ENCODE measurements at regions not wholly inside any gene's neighbourhood (a gene's known extent, or its start where the extent isn't known, plus 50 kb on each side); places are given as distances from the start of the nearest gene placed in this dataset.

DNA sequence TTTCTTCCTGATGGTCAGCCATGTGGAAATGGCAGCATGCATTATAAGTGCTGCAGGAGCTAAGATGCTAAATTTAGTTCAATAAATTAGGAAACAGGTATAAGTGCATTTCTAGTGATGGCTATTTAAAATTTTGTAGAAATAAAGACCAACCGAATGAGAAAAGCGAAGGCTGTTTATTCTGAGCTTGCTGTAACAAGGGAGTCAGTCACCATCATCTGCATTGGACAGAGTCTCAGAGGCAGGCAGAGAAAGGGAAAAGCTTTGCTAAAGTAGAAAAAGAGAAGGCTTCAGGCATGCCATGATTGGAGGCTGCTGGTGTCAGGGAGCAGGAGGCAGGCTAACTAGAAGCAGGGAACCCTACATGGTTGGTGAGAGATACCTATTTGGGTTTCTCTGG is 451.0 kb downstream of the EDEM1 start:
- H3K36me3 ChIP-seq (replicated peaks in 1 of 2; ENCODE audit: control insufficient read depth in 1 of 2, insufficient read depth in 2 of 2, low read length in 2 of 2) = no peaks in the 10 kb centered on the region
- DNase-seq (ENCODE audit: low spot score) (no peak), ATAC-seq (no peak), FAIRE-seq (no peak)
- intact Hi-C loops (cut with micrococcal nuclease; ENCODE audit: unreplicated experiment) (no loop called here), in situ Hi-C loops (cut with HindIII; ENCODE audit: extremely low pct_ligation_motif_present, low pct_unique_long_range_greater_than_20kb) (no loop called here)
- H3K9ac ChIP-seq (ENCODE audit: insufficient read depth, low read depth, low read length) = no peak overlapping the region
- no peaks in the 10 kb centered on the region for H3K79me2 ChIP-seq (ENCODE audit: insufficient read depth, low read length)
- H3K9me3 ChIP-seq (ENCODE audit: low read length) = no peaks in the 10 kb centered on the region
- no peaks in the 10 kb centered on the region for H4K20me1 ChIP-seq (ENCODE audit: insufficient read depth, low read length)
- H2AFZ ChIP-seq (ENCODE audit: low read length) = no peak overlapping the region
- ChIA-PET CTCF (ENCODE audit: low intra/inter-chr PET ratio, low total read pairs) (no interaction called here), POLR2A (no interaction called here)
- H3K4me2 ChIP-seq (ENCODE audit: low read depth, low read length) = no peak overlapping the region
- no peak overlapping the region for H3K27ac ChIP-seq (ENCODE audit: extremely low read length, insufficient read depth, low read length)
- BruUV-seq (replicated peaks) = no TSS peak
- WGBS (ENCODE audit: low lambda C conversion rate) = 1% methylated on average over 2 of the region's 2 CpGs
- TF ChIP-seq RORA (CRISPR knock-in tag; IDR thresholded peaks at IDR 0.05) (no peak), SSRP1 (CRISPR knock-in tag; IDR thresholded peaks at IDR 0.05) (no peak), ZNF383 (CRISPR knock-in tag; IDR thresholded peaks at IDR 0.05; ENCODE audit: borderline replicate concordance) (no peak), ZNF234 (CRISPR knock-in tag; conservative IDR thresholded peaks at IDR 0.05) (no peak), POLR2AphosphoS5 (IDR thresholded peaks at IDR 0.05; ENCODE audit: low read depth, low read length) (no peak), NRL (CRISPR knock-in tag; IDR thresholded peaks at IDR 0.05; ENCODE audit: borderline replicate concordance) (no peak), SETDB1 (CRISPR knock-in tag; IDR thresholded peaks at IDR 0.05; ENCODE audit: borderline replicate concordance) (no peak), CEBPG (CRISPR knock-in tag; IDR thresholded peaks at IDR 0.05) (no peak), SALL1 (CRISPR knock-in tag; IDR thresholded peaks at IDR 0.05) (no peak), ZNF264 (CRISPR knock-in tag; IDR thresholded peaks at IDR 0.05) (no peak), ZNF335 (CRISPR knock-in tag; IDR thresholded peaks at IDR 0.05) (no peak), RXRB (CRISPR knock-in tag; IDR thresholded peaks at IDR 0.05; ENCODE audit: borderline replicate concordance) (no peak), ZNF598 (CRISPR knock-in tag; IDR thresholded peaks at IDR 0.05; ENCODE audit: borderline replicate concordance) (no peak)
- TF ChIP-seq, protein P1, sequence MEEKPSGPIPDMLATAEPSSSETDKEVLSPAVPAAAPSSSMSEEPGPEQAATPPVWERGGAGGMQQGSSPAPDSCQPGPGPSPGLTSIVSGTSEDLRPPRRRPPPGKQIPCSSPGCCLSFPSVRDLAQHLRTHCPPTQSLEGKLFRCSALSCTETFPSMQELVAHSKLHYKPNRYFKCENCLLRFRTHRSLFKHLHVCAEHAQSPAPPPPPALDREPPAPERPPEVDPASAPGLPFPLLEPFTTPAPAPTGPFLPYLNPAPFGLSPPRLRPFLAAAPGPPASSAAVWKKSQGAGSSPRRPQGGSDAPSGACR (CRISPR knock-in tag; IDR thresholded peaks at IDR 0.05) = no peak
- H3K4me1 ChIP-seq (ENCODE audit: insufficient read depth, low read length) = no peaks in the 10 kb centered on the region
- no peak overlapping the region for H3K4me3 ChIP-seq (replicated peaks in 1 of 3; ENCODE audit: insufficient read depth in 1 of 3, low read depth in 2 of 3, low read length in 3 of 3)
- no peaks in the 10 kb centered on the region for H3K27me3 ChIP-seq (ENCODE audit: control insufficient read depth in 1 of 2, insufficient read depth in 2 of 2, low read length in 2 of 2)
